IMR-90 (cell line): ENCODE measurements at regions not wholly inside any gene's neighbourhood (a gene's known extent, or its start where the extent isn't known, plus 50 kb on each side); places are given as distances from the start of the nearest gene placed in this dataset.
A peak's percentile ranks its signal among the peaks of the same experiment; 100 is the strongest.

Experiments used
- ATAC-seq: fragments of 200-7000 bp; cut with Tn5 transposase; 2 replicates; pipeline ENCODE4 v1.9.1; 2020; ENCODE audit warnings: low read depth, mild to moderate bottlenecking, moderate library complexity
- BruUV-seq: library from RNA; stranded (reverse); fragments of 400-500 nt; replicated peaks from 2 replicates; lab custom pipeline; 2021; lab: Mats Ljungman, UMichigan
- CTCF ChIA-PET: fragments of 300-600 bp; formaldehyde crosslinking; extraction: SDS; loops from one replicate; lab custom pipeline; 2021; ENCODE audit warnings: antibody characterized with exemption; lab: Yijun Ruan, JAX
- POLR2A ChIA-PET: fragments of 300-600 bp; sonication (Branson Sonifier 250); formaldehyde crosslinking; loops from one replicate; lab custom pipeline; 2022; ENCODE audit warnings: antibody characterized with exemption; ENCODE audit not compliant: unreplicated experiment; lab: Charles Lee
- DNase-seq: peaks from one replicate; pipeline ENCODE4 v3.0.0; 2013
- H2AFZ ChIP-seq: replicated peaks from 2 replicates; pipeline ENCODE3; 2013; ENCODE audit warnings: low read length, mild to moderate bottlenecking; ENCODE audit not compliant: poor library complexity
- H2AK5ac ChIP-seq: 2 replicates; pipeline ENCODE4 v1.6.1; 2013; ENCODE audit warnings: low read depth, low read length, inconsistent platforms
- H2AK9ac ChIP-seq: replicated peaks from 2 replicates; pipeline ENCODE3; 2013; ENCODE audit warnings: mild to moderate bottlenecking, low read depth, low read length, moderate library complexity; ENCODE audit not compliant: poor library complexity
- H2BK120ac ChIP-seq: 2 replicates; pipeline ENCODE4 v1.6.1; 2013; ENCODE audit warnings: low read depth, low read length, inconsistent platforms
- H2BK15ac ChIP-seq: 3 replicates; pipeline ENCODE4 v1.6.1; 2013; ENCODE audit warnings: low read depth, low read length, inconsistent platforms
- H2BK20ac ChIP-seq: 2 replicates; pipeline ENCODE4 v1.6.1; 2013; ENCODE audit warnings: low read depth, mild to moderate bottlenecking, inconsistent platforms, low read length, moderate library complexity
- H2BK5ac ChIP-seq: 2 replicates; pipeline ENCODE4 v1.6.1; 2013; ENCODE audit warnings: mild to moderate bottlenecking, low read depth, low read length, inconsistent platforms; ENCODE audit not compliant: poor library complexity, severe bottlenecking
- H3K14ac ChIP-seq: replicated peaks from 2 replicates; pipeline ENCODE4 v1.6.1; 2013; ENCODE audit warnings: low read depth, low read length, inconsistent platforms
- H3K18ac ChIP-seq: 2 replicates; pipeline ENCODE4 v1.6.1; 2013; ENCODE audit warnings: low read depth, low read length, control low read depth
- H3K23ac ChIP-seq: 2 replicates; pipeline ENCODE4 v1.6.1; 2013; ENCODE audit warnings: low read depth, low read length, inconsistent platforms
- H3K27ac ChIP-seq: 2 replicates; pipeline ENCODE4 v1.5.1; 2013; ENCODE audit warnings: mild to moderate bottlenecking, control low read depth, low read length; ENCODE audit not compliant: insufficient read depth
- H3K27me3 ChIP-seq: 2 replicates; pipeline ENCODE4 v1.6.1; 2013; ENCODE audit warnings: low read length; ENCODE audit not compliant: control insufficient read depth, insufficient read depth
- H3K36me3 ChIP-seq: 2 replicates; pipeline ENCODE4 v1.6.1; 2013; ENCODE audit warnings: low read length, mixed read lengths; ENCODE audit not compliant: control insufficient read depth, insufficient read depth
- H3K4ac ChIP-seq: 2 replicates; pipeline ENCODE4 v1.6.1; 2013; ENCODE audit warnings: low read depth, low read length, inconsistent platforms
- H3K4me1 ChIP-seq: 2 replicates; pipeline ENCODE4 v1.6.1; 2013; ENCODE audit warnings: low read length, mixed read lengths; ENCODE audit not compliant: control insufficient read depth, insufficient read depth
- H3K4me2 ChIP-seq: 2 replicates; pipeline ENCODE4 v1.6.1; 2013; ENCODE audit warnings: low read depth, mild to moderate bottlenecking, control low read depth, low read length, moderate library complexity
- H3K4me3 ChIP-seq: 2 replicates; pipeline ENCODE4 v1.5.1; 2013; ENCODE audit warnings: low read depth, mild to moderate bottlenecking, control low read depth, low read length, moderate library complexity; ENCODE audit not compliant: insufficient read depth
- H3K56ac ChIP-seq: 2 replicates; pipeline ENCODE4 v1.6.1; 2013; ENCODE audit warnings: low read length, inconsistent platforms; ENCODE audit not compliant: insufficient read depth; ENCODE audit errors: extremely low read depth
- H3K79me1 ChIP-seq, 2 experiments: 2 replicates each; pipeline ENCODE4 v1.6.1; 2013; ENCODE audit warnings: low read length in 2 of 2, inconsistent platforms in 1 of 2, low read depth in 1 of 2
- H3K9ac ChIP-seq: 2 replicates; pipeline ENCODE4 v1.6.1; 2013; ENCODE audit warnings: low read depth, low read length, control low read depth
- H3K9me1 ChIP-seq: 2 replicates; pipeline ENCODE4 v1.6.1; 2013; ENCODE audit warnings: low read length, inconsistent platforms; ENCODE audit not compliant: insufficient read depth
- H3K9me3 ChIP-seq: 2 replicates; pipeline ENCODE4 v1.6.1; 2013; ENCODE audit warnings: low read length; ENCODE audit not compliant: control insufficient read depth, insufficient read depth
- H4K20me1 ChIP-seq: 2 replicates; pipeline ENCODE4 v1.6.1; 2013; ENCODE audit warnings: low read length, inconsistent platforms; ENCODE audit not compliant: insufficient read depth
- H4K5ac ChIP-seq: 2 replicates; pipeline ENCODE4 v1.6.1; 2013; ENCODE audit warnings: mild to moderate bottlenecking, low read depth, low read length, control low read depth
- H4K8ac ChIP-seq, 2 experiments: 2 replicates each; pipeline ENCODE4 v1.6.1; 2013; ENCODE audit warnings: low read depth in 2 of 2, low read length in 2 of 2, control low read depth in 1 of 2, inconsistent platforms in 1 of 2
- H4K91ac ChIP-seq: 2 replicates; pipeline ENCODE4 v1.6.1; 2013; ENCODE audit warnings: low read depth, low read length, inconsistent platforms; ENCODE audit not compliant: insufficient read depth
- CEBPB ChIP-seq: IDR thresholded peaks from 2 replicates; pipeline ENCODE4 v1.6.1; 2012; ENCODE audit warnings: low read depth, low read length, improper control_type of control experiment
- RFX5 ChIP-seq: IDR thresholded peaks from 2 replicates; pipeline ENCODE4 v1.8.0; 2012; ENCODE audit warnings: low read depth, mild to moderate bottlenecking, low read length, moderate library complexity
- WGBS, 2 experiments: methylation state at CpG; one replicate each; pipeline versions ENCODE4 v1.1.5 to v1.1.7; 2013; ENCODE audit warnings: missing lambda C conversion rate in 2 of 2; ENCODE audit not compliant: insufficient read length in 1 of 2; ENCODE audit errors: extremely low coverage in 2 of 2; 5-methylcytosine and 5-hydroxymethylcytosine counted together
- dilution Hi-C: fragments of 300-500 bp; cut with HindIII; formaldehyde crosslinking; loops from one replicate; pipeline ENCODE4 v1.14.3; 2018; ENCODE audit warnings: low sequenced_read_pairs; ENCODE audit not compliant: unreplicated experiment
- in situ Hi-C: fragments of 300-500 bp; cut with MboI; formaldehyde crosslinking; loops from 3 replicates; pipeline ENCODE4 v1.14.3; 2019; ENCODE audit warnings: low sequenced_read_pairs, inconsistent platforms, mixed read lengths
- intact Hi-C: fragments of 100-400 bp; cut with micrococcal nuclease; formaldehyde crosslinking; loops from 2 replicates; pipeline ENCODE4 v1.10.0; 2022

GRCh38 chr3:81378552-81379293 lies 382.7 kb downstream of the GBE1 start:
- no peaks in the 10 kb centered on the region for H3K4me1 ChIP-seq
- no peaks in the 10 kb centered on the region for H4K20me1 ChIP-seq
- TF ChIP-seq RFX5: no peak
- TF ChIP-seq CEBPB: peak; percentile 44
- no peaks in the 10 kb centered on the region for H3K36me3 ChIP-seq
- H4K8ac ChIP-seq: no peak overlapping the region
- H2BK20ac ChIP-seq: no peak overlapping the region
- no peak overlapping the region for H2BK5ac ChIP-seq
- no peak overlapping the region for H3K18ac ChIP-seq
- ChIA-PET POLR2A (no interaction called here), CTCF (no interaction called here)
- H3K23ac ChIP-seq: no peak overlapping the region
- no peak for ATAC-seq
- no peak overlapping the region for H3K14ac ChIP-seq
- in situ Hi-C loops: no loop called here
- H3K4me3 ChIP-seq: no peak overlapping the region
- H2BK15ac ChIP-seq: no peak overlapping the region
- H3K79me1 ChIP-seq: no peaks in the 10 kb centered on the region
- intact Hi-C loops: no loop called here
- H2AFZ ChIP-seq: no peak overlapping the region
- no peak overlapping the region for H3K56ac ChIP-seq
- H4K91ac ChIP-seq: no peak overlapping the region
- no peak overlapping the region for H3K9ac ChIP-seq
- no peak overlapping the region for H4K5ac ChIP-seq
- no CpG with 5 or more reads among the region's 5 CpGs for WGBS, 2 experiments
- H3K9me3 ChIP-seq: no peaks in the 10 kb centered on the region
- H2AK9ac ChIP-seq: no peak overlapping the region
- BruUV-seq: no TSS peak
- no peak overlapping the region for H3K4me2 ChIP-seq
- no peak overlapping the region for H3K4ac ChIP-seq
- dilution Hi-C loops: no loop called here
- H2AK5ac ChIP-seq: no peak overlapping the region
- H3K27ac ChIP-seq: no peak overlapping the region
- no peak overlapping the region for H2BK120ac ChIP-seq
- H3K27me3 ChIP-seq: no peaks in the 10 kb centered on the region
- H3K9me1 ChIP-seq: no peaks in the 10 kb centered on the region
- DNase-seq: no peak
